HFF-Myc (cell line): ENCODE measurements at regions not wholly inside any gene's neighbourhood (a gene's known extent, or its start where the extent isn't known, plus 50 kb on each side); places are given as distances from the start of the nearest gene placed in this dataset.

ENCODE experiments used
- DNase-seq: peaks from one replicate; pipeline ENCODE4 v3.0.0-alpha.2; 2011; ENCODE audit warnings: low read depth; ENCODE audit errors: extremely low read depth
- H3K4me3 ChIP-seq: replicated peaks from 2 replicates; pipeline ENCODE4 v1.5.1; 2011; ENCODE audit warnings: low read depth, mild to moderate bottlenecking, control low read depth, low read length
- CTCF ChIP-seq: IDR thresholded peaks from 2 replicates; pipeline ENCODE4 v1.5.1; 2012; ENCODE audit warnings: mild to moderate bottlenecking, low read depth, low read length, control low read depth; ENCODE audit errors: missing control alignments

GRCh38 chr1:58921342-58921741, 137.5 kb upstream of the JUN start:
- no peak for TF ChIP-seq CTCF
- no peak for DNase-seq
- H3K4me3 ChIP-seq, result no peak overlapping the region

- H3K4me3 ChIP-seq, result no peak overlapping the region
- no peak for TF ChIP-seq CTCF
- DNase-seq, result no peak
These were observed 137.9 kb upstream of the JUN start for GRCh38 chr1:58921751-58922150.

GRCh38 chr1:58922302-58923089, 138.6 kb upstream of the JUN start:
- DNase-seq, result no peak
- no peak overlapping the region for H3K4me3 ChIP-seq
- no peak for TF ChIP-seq CTCF

- TF ChIP-seq CTCF, result no peak
- no peak for DNase-seq
- H3K4me3 ChIP-seq, result no peak overlapping the region
These were observed 139.2 kb upstream of the JUN start for GRCh38 chr1:58923090-58923470.

- TF ChIP-seq CTCF, result no peak
- no peak overlapping the region for H3K4me3 ChIP-seq
- no peak for DNase-seq
These were observed 140.2 kb upstream of the JUN start for GRCh38 chr1:58924016-58924565.

- TF ChIP-seq CTCF, result no peak
These were observed 141.0 kb upstream of the JUN start for GRCh38 chr1:58924821-58925220.

GRCh38 chr1:58925247-58925646, 141.4 kb upstream of the JUN start:
- DNase-seq, result no peak
- no peak overlapping the region for H3K4me3 ChIP-seq
- TF ChIP-seq CTCF, result no peak

More at GRCh38 chr1:58924821-58925220, 141.0 kb upstream of the JUN start:
- DNase-seq, result no peak
- no peak overlapping the region for H3K4me3 ChIP-seq
